SU-DHL-6 (cell line): ENCODE measurements at regions not wholly inside any gene's neighbourhood (a gene's known extent, or its start where the extent isn't known, plus 50 kb on each side); places are given as distances from the start of the nearest gene placed in this dataset.

Experiments used
- CTCF ChIP-seq: fragments of 200-600 bp; sonication (generic); IDR thresholded peaks from one replicate; pipeline ENCODE4 v1.5.1; 2017; ENCODE audit warnings: antibody characterized with exemption, mild to moderate bottlenecking, low read length, moderate library complexity; ENCODE audit not compliant: insufficient read depth, poor library complexity, severe bottlenecking
- EZH2phosphoT487 ChIP-seq: fragments of 200-600 bp; sonication (generic), shearing (Covaris generic); conservative IDR thresholded peaks from 2 replicates; pipeline ENCODE4 v1.6.1; 2018; ENCODE audit warnings: mild to moderate bottlenecking, antibody characterized with exemption, low read length, moderate library complexity, mixed read lengths

DNA sequence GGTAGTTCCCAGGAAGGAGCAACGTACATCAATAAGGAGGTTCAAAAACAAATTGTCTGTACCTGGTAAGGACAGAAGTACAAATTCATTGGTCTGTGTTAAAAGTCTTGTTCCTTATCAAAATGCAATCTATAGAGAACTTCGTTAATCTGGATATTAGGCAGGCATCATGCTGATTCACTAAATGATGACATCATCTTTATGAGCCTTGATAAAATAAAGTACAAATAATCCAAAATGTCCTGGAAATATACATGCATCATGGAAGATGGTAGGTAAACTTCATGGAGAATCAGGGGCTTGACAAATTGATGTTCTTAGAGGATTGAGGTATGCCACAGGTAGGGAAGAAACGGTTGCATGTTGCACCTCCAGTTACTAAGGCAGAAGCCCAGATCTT, 433.9 kb downstream of the TRIML1 start:
- TF ChIP-seq CTCF (no peak), EZH2phosphoT487 (no peak)
